ENCODE measurements at regions not wholly inside any gene's neighbourhood (a gene's known extent, or its start where the extent isn't known, plus 50 kb on each side); places are given as distances from the start of the nearest gene placed in this dataset.

- no peak for TF ChIP-seq FOXP2 (optimal IDR thresholded peaks at IDR 0.05; ENCODE audit: borderline replicate concordance, extremely low read depth, extremely low read length, insufficient read depth)
- TF ChIP-seq POLR2AphosphoS5 (IDR thresholded peaks at IDR 0.05; ENCODE audit: low read depth, low read length): no peak
- no peak for TF ChIP-seq SIN3A (IDR thresholded peaks at IDR 0.05; ENCODE audit: borderline replicate concordance, insufficient read depth, low read length)
These were observed 369.1 kb upstream of the MARCKS start for GRCh38 chr6:113488061-113488460.
